K562 (cell line): ENCODE measurements at regions not wholly inside any gene's neighbourhood (a gene's known extent, or its start where the extent isn't known, plus 50 kb on each side); places are given as distances from the start of the nearest gene placed in this dataset.

Experiments
- C11orf30 ChIP-seq: fragments of 450-650 bp; IDR thresholded peaks from 2 replicates; pipeline ENCODE4 v1.6.1; 2016; ENCODE audit warnings: low read depth, mild to moderate bottlenecking
- ETV6 ChIP-seq, 3 experiments: fragments of 150-350 bp in 1 of 3; sonication (generic) in 1 of 3; formaldehyde crosslinking in 1 of 3; IDR thresholded peaks; 2 replicates each; pipeline versions ENCODE4 v1.6.1 to v1.8.0; 2014 to 2022; ENCODE audit warnings: borderline replicate concordance in 2 of 3, low read depth in 2 of 3, antibody characterized with exemption in 1 of 3, low read length in 1 of 3, mild to moderate bottlenecking in 1 of 3, missing genetic modification reagents in 1 of 3
- FOXP1 ChIP-seq: sonication (generic); formaldehyde crosslinking; IDR thresholded peaks from 2 replicates; pipeline ENCODE4 v1.8.0; 2022; ENCODE audit warnings: mild to moderate bottlenecking, missing genetic modification reagents
- HSF4 ChIP-seq: fragments of 250-450 bp; sonication (Bioruptor Pico); IDR thresholded peaks from 2 replicates; pipeline ENCODE4 v2.1.2; 2022; ENCODE audit warnings: mild to moderate bottlenecking, moderate library complexity, borderline replicate concordance
- MAFG ChIP-seq: fragments of 450-650 bp; conservative IDR thresholded peaks from 2 replicates; pipeline ENCODE4 v1.6.1; 2016; ENCODE audit warnings: missing genetic modification characterization, missing compliant biosample characterization
- PURB ChIP-seq: sonication (generic); formaldehyde crosslinking; IDR thresholded peaks from 2 replicates; pipeline ENCODE4 v1.9.0; 2021; ENCODE audit warnings: low read depth, mild to moderate bottlenecking, missing genetic modification reagents
- ZC3H8 ChIP-seq: fragments of 450-650 bp; IDR thresholded peaks from 2 replicates; pipeline ENCODE4 v1.6.1; 2017
- ZFX ChIP-seq: sonication (generic); formaldehyde crosslinking; IDR thresholded peaks from 2 replicates; pipeline ENCODE4 v1.8.0; 2022; ENCODE audit warnings: mild to moderate bottlenecking, missing genetic modification reagents, moderate library complexity
- ZMIZ1 ChIP-seq, 2 experiments: fragments of 150-350 bp in 1 of 2; IDR thresholded peaks; 2 replicates each; pipeline ENCODE4 v1.6.1; 2012 to 2016; ENCODE audit warnings: low read depth in 2 of 2, low read length in 2 of 2, mild to moderate bottlenecking in 1 of 2, moderate library complexity in 1 of 2
- ZNF316 ChIP-seq: fragments of 450-650 bp; IDR thresholded peaks from 2 replicates; pipeline ENCODE4 v1.6.1; 2016
- ZNF561 ChIP-seq: fragments of 450-650 bp; formaldehyde crosslinking; conservative IDR thresholded peaks from 2 replicates; pipeline ENCODE4 v1.4.0; 2020; ENCODE audit warnings: mild to moderate bottlenecking, moderate library complexity
- ZNF717 ChIP-seq: fragments of 250-450 bp; sonication (Bioruptor Pico); IDR thresholded peaks from 2 replicates; pipeline ENCODE4 v1.5.0; 2021
- TF ChIP-seq, protein P1 (sequence below): sonication (generic); formaldehyde crosslinking; IDR thresholded peaks from 2 replicates; pipeline ENCODE4 v1.8.0; 2022; ENCODE audit warnings: missing genetic modification reagents, mild to moderate bottlenecking, borderline replicate concordance
- TF ChIP-seq, protein P2 (sequence below), 2 experiments: fragments of 450-650 bp in 1 of 2; sonication (generic) in 1 of 2; formaldehyde crosslinking in 1 of 2; IDR thresholded peaks; 2 replicates each; pipeline versions ENCODE4 v1.7.1 to v1.9.0; 2016 to 2022; ENCODE audit warnings: inconsistent platforms in 1 of 2, mild to moderate bottlenecking in 1 of 2, missing genetic modification reagents in 1 of 2

GRCh38 chr7:25805027-25805687 lies 346.8 kb upstream of the NFE2L3 start (continued):
- TF ChIP-seq ZNF561 (CRISPR knock-in tag): no peak
- TF ChIP-seq ZMIZ1 (IDR thresholded peaks at IDR 0.05; ENCODE audit: low read depth in 2 of 2, low read length in 2 of 2): no peak
- TF ChIP-seq FOXP1 (CRISPR knock-in tag): no peak
- no peak for TF ChIP-seq ZC3H8
- TF ChIP-seq, protein P1, sequence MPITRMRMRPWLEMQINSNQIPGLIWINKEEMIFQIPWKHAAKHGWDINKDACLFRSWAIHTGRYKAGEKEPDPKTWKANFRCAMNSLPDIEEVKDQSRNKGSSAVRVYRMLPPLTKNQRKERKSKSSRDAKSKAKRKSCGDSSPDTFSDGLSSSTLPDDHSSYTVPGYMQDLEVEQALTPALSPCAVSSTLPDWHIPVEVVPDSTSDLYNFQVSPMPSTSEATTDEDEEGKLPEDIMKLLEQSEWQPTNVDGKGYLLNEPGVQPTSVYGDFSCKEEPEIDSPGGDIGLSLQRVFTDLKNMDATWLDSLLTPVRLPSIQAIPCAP: no peak
- no peak for TF ChIP-seq ZFX (CRISPR knock-in tag)
- TF ChIP-seq PURB (CRISPR knock-in tag): no peak
- TF ChIP-seq, protein P2, sequence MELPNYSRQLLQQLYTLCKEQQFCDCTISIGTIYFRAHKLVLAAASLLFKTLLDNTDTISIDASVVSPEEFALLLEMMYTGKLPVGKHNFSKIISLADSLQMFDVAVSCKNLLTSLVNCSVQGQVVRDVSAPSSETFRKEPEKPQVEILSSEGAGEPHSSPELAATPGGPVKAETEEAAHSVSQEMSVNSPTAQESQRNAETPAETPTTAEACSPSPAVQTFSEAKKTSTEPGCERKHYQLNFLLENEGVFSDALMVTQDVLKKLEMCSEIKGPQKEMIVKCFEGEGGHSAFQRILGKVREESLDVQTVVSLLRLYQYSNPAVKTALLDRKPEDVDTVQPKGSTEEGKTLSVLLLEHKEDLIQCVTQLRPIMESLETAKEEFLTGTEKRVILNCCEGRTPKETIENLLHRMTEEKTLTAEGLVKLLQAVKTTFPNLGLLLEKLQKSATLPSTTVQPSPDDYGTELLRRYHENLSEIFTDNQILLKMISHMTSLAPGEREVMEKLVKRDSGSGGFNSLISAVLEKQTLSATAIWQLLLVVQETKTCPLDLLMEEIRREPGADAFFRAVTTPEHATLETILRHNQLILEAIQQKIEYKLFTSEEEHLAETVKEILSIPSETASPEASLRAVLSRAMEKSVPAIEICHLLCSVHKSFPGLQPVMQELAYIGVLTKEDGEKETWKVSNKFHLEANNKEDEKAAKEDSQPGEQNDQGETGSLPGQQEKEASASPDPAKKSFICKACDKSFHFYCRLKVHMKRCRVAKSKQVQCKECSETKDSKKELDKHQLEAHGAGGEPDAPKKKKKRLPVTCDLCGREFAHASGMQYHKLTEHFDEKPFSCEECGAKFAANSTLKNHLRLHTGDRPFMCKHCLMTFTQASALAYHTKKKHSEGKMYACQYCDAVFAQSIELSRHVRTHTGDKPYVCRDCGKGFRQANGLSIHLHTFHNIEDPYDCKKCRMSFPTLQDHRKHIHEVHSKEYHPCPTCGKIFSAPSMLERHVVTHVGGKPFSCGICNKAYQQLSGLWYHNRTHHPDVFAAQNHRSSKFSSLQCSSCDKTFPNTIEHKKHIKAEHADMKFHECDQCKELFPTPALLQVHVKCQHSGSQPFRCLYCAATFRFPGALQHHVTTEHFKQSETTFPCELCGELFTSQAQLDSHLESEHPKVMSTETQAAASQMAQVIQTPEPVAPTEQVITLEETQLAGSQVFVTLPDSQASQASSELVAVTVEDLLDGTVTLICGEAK (IDR thresholded peaks at IDR 0.05): no peak
- TF ChIP-seq, protein P2 (CRISPR knock-in tag; IDR thresholded peaks at IDR 0.05): no peak
- peak; percentile 34; the same call in 1 of the 2 replicates for TF ChIP-seq MAFG (tag)
- TF ChIP-seq ETV6 (IDR thresholded peaks at IDR 0.05; ENCODE audit: borderline replicate concordance in 1 of 2, low read depth in 2 of 2, low read length in 1 of 2): no peak
- no peak for TF ChIP-seq ETV6 (CRISPR knock-in tag; IDR thresholded peaks at IDR 0.05; ENCODE audit: borderline replicate concordance)
- TF ChIP-seq C11orf30: peak; percentile 21; the same call in 1 of the 2 replicates
- TF ChIP-seq ZNF316: peak; percentile 63
- no peak for TF ChIP-seq ZNF717 (CRISPR knock-in tag)
- no peak for TF ChIP-seq HSF4
